GM13977 (cell line): ENCODE measurements at regions not wholly inside any gene's neighbourhood (a gene's known extent, or its start where the extent isn't known, plus 50 kb on each side); places are given as distances from the start of the nearest gene placed in this dataset.

Experiments
- DNase-seq: peaks from one replicate; pipeline ENCODE4 v3.0.0; 2012; ENCODE audit warnings: low spot score
- in situ Hi-C: fragments of 300-500 bp; cut with MboI; formaldehyde crosslinking; loops from one replicate; pipeline ENCODE4 v1.12.0; 2022; ENCODE audit warnings: low sequenced_read_pairs, low pct_unique_long_range_greater_than_20kb, mixed read lengths, inconsistent platforms; ENCODE audit not compliant: unreplicated experiment
- TF ChIP-seq, protein P1 (sequence below): IDR thresholded peaks from 2 replicates; pipeline ENCODE4 v1.5.1; 2012; ENCODE audit warnings: mild to moderate bottlenecking, control low read depth; ENCODE audit not compliant: insufficient read depth; ENCODE audit errors: extremely low read depth, missing control alignments

GRCh38 chr9:2570615-2571479 is 50.7 kb upstream of the VLDLR start:
- TF ChIP-seq, protein P1, sequence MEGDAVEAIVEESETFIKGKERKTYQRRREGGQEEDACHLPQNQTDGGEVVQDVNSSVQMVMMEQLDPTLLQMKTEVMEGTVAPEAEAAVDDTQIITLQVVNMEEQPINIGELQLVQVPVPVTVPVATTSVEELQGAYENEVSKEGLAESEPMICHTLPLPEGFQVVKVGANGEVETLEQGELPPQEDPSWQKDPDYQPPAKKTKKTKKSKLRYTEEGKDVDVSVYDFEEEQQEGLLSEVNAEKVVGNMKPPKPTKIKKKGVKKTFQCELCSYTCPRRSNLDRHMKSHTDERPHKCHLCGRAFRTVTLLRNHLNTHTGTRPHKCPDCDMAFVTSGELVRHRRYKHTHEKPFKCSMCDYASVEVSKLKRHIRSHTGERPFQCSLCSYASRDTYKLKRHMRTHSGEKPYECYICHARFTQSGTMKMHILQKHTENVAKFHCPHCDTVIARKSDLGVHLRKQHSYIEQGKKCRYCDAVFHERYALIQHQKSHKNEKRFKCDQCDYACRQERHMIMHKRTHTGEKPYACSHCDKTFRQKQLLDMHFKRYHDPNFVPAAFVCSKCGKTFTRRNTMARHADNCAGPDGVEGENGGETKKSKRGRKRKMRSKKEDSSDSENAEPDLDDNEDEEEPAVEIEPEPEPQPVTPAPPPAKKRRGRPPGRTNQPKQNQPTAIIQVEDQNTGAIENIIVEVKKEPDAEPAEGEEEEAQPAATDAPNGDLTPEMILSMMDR = no peak
- no peak for DNase-seq
- in situ Hi-C loops = no loop called here
